ENCODE measurements at regions not wholly inside any gene's neighbourhood (a gene's known extent, or its start where the extent isn't known, plus 50 kb on each side); places are given as distances from the start of the nearest gene placed in this dataset.

GRCh38 chr16:49183911-49184310, 97.7 kb downstream of the CBLN1 start:
- peak; percentile 40 for TF ChIP-seq CTCF (IDR thresholded peaks at IDR 0.05; ENCODE audit: poor library complexity)
- TF ChIP-seq EZH2 (IDR thresholded peaks at IDR 0.05; ENCODE audit: borderline replicate concordance): no peak
- TF ChIP-seq EZH2phosphoT487 (IDR thresholded peaks at IDR 0.05; ENCODE audit: low read depth, severe bottlenecking, unreplicated experiment): no peak

All from hepatocyte (in vitro differentiated cells).